ES-I3 (cell line): ENCODE measurements at regions not wholly inside any gene's neighbourhood (a gene's known extent, or its start where the extent isn't known, plus 50 kb on each side); places are given as distances from the start of the nearest gene placed in this dataset.

Experiments
- H3K36me3 ChIP-seq: 2 replicates; pipeline ENCODE4 v1.6.1; 2013; ENCODE audit warnings: mild to moderate bottlenecking, low read length, control low read depth, moderate library complexity; ENCODE audit not compliant: insufficient read depth
- H3K4me1 ChIP-seq: 2 replicates; pipeline ENCODE4 v1.6.1; 2013; ENCODE audit warnings: mild to moderate bottlenecking, control low read depth, low read length; ENCODE audit not compliant: insufficient read depth
- H3K9ac ChIP-seq: 2 replicates; pipeline ENCODE4 v1.6.1; 2013; ENCODE audit warnings: low read depth, mild to moderate bottlenecking, low read length, moderate library complexity
- H3K9me3 ChIP-seq: 2 replicates; pipeline ENCODE4 v1.6.1; 2013; ENCODE audit warnings: mild to moderate bottlenecking, low read length, moderate library complexity; ENCODE audit not compliant: control insufficient read depth, insufficient read depth

DNA sequence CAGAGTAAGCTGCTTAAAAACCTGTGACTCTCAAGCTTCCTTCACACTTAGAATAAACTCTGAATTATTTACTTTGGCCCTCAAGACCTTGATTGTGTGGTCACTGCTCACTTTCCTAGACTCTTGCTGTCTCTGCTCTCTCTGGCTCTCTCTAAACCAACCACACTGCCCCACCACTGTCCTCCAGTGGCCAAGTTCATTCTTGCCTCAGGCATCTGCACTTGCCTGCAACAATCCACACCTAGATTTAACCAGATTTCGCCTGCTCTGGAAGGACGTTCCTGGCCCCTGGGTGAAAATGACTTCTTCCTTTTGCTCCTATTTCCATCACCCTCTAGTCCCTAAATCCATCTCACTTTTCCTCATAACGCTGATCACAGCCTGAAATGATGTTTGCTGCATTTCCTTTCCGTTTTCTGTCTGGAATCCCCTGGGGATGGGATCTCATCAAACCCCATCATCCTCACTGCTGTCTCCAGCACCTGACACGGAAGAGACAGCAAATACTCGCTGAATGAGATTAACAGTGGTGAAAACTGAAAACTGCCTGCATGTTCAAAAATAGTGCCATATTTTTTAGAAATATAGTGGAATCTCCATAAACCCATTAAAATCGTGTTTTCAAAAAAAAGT, 232.6 kb downstream of the UQCRFS1 start:
- Histone ChIP-seq H3K9ac (no peak overlapping the region), H3K4me1 (no peaks in the 10 kb centered on the region), H3K36me3 (no peaks in the 10 kb centered on the region), H3K9me3 (no peaks in the 10 kb centered on the region)

DNA sequence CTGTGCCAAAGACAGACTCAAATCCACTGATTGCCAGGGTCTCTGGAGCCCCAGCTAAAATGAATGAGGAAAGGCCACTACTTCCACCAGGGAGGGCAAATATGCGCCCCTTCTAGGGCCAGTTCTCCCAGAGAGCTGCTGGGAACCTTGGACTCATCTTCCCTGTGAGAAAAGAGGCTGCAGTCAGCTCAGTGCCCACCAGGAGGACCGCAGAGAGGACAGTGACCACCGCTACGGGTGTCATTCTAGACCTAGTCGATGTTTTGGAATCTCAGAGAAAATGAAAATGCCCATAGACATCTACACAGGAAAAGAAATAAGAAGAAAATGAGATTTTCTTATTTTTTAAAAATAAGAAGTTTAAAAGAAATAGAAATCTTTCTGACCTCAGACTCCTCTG, 235.1 kb downstream of the UQCRFS1 start:
- Histone ChIP-seq H3K9me3 (no peaks in the 10 kb centered on the region), H3K36me3 (no peaks in the 10 kb centered on the region), H3K9ac (no peak overlapping the region), H3K4me1 (no peaks in the 10 kb centered on the region)

DNA sequence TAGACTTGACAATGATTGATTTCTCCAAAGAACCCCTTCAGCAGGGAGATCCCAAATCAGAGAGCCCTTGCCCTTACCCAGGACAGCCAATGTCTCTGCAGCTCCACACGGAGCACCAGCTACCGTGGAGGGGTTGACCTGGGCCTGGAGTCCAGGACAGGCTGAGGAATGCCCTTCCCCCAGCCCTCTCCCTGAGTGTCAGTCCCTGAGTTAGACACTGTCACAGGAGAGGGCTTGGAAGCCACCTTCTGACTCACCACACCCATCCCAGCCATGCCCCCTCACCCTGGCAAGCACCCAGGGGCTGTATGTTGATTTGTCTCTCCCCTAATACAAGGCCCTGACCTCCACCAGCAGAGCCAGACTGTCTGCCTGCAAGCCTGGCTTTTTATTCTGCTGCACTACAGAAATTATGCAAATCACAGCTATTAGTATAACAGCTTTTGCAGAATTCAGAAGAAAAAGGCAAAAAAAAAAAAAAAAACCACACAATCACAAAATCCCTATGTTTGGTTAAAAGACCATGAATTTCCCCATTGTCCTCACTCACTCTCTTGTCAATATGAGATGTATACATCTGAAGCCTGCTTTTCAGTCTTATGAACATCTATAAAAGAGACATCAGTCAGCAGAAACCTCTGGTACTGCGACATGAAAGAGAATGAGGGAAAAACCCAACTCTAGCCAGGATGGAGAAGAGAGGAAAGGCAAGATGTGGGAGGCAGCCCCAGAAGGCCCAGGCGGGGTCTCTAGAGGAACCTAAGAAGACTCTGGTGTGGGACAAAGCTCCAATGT, 240.7 kb downstream of the UQCRFS1 start:
- Histone ChIP-seq H3K9me3 (no peaks in the 10 kb centered on the region), H3K36me3 (no peaks in the 10 kb centered on the region)

DNA sequence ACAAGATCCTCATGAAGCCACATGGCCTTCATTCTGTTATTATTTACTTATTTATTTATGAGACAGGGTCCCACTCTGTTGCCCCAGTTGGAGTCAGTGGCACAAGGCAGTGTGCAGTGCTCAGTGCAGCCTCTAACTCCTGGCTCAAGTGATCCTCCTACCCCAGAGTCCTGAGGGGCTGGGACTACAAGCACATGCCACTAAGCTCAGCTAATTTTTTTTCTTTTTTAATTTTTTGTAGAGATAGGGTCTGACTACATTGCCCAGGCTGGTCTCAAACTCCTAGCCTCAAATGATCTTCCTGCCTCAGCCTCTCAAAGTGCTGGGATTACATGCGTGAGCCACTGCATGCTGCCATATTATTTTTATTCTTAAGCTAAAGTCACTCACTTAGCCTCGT, 241.4 kb downstream of the UQCRFS1 start:
- no peaks in the 10 kb centered on the region for H3K36me3 ChIP-seq
- H3K4me1 ChIP-seq = no peaks in the 10 kb centered on the region

More for the DNA sequence above, 240.7 kb downstream of the UQCRFS1 start:
- Histone ChIP-seq H3K4me1 (no peaks in the 10 kb centered on the region), H3K9ac (no peak overlapping the region)

DNA sequence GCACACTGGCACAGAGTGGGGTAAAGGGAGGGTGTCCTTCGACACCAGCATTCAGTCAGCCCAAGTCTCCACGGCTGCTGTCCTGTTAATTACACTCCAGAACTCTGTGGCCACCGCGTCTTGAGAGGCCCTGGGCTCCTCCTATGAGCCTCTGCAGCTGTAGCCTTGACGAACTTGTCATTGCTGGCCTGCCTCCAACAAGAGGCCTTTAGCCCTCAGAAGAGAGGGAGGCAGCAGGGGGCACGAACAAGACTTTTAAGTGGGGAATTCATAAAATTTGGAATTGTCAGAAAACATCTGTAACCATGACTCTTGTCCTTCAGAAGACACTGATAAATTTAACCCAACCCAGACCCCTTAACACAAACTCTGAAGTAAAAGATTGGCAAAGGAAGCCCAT, 241.9 kb downstream of the UQCRFS1 start:
- Histone ChIP-seq H3K4me1 (no peaks in the 10 kb centered on the region), H3K9me3 (no peaks in the 10 kb centered on the region), H3K9ac (no peak overlapping the region), H3K36me3 (no peaks in the 10 kb centered on the region)

More for the DNA sequence above, 241.4 kb downstream of the UQCRFS1 start:
- Histone ChIP-seq H3K9ac (no peak overlapping the region), H3K9me3 (no peaks in the 10 kb centered on the region)

DNA sequence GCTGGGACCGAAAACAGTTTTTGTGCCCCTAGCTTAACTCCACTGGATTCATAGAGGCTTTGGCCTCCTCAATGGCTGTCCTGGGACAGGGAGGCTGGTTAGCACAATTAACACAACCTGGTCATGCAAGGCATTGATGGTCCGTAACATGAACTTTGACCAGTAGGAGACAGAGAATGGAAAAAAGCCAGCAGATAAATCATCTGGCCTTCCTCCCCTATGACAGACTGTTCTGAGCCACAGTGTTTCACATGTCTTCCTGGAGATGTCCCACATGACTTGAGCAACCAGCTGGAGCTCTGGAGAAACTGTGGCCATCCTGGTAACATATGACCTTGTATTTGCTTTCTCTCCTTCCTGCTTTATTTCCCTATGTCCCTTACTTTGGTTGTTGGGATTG, 244.2 kb downstream of the UQCRFS1 start:
- H3K4me1 ChIP-seq = no peaks in the 10 kb centered on the region
- H3K9ac ChIP-seq = no peak overlapping the region
- H3K9me3 ChIP-seq = no peaks in the 10 kb centered on the region
- no peaks in the 10 kb centered on the region for H3K36me3 ChIP-seq

DNA sequence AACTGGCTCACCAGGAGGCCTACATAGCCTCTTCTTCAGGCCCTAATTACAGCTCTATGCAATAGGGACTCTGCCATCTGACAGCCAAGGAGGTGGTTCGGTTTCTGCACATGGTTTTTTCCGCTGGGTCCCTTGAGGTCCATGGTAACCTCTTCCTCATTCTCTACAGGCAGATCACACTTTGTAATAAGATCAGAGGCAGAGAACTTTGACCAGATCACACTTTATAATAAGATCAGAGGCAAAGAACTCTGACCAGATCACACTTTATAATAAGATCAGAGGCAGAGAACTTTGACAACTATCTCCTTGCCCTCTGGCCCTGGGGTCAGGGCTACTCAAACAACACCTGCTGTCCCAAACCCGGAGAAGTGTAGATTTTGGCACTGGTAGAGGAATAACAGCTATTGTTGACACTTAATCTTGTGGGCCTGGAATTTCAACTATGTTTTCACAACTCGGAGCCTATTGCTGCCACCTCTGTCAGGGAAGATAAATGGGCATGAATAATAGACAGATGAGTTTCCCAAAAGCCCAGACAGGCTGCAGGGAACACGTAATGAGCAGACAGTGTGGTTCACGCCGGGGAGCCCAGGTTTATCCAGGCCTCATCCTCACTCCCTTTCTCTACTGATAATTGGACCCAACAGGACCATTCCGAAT, 246.1 kb downstream of the UQCRFS1 start:
- Histone ChIP-seq H3K9me3 (no peaks in the 10 kb centered on the region), H3K36me3 (no peaks in the 10 kb centered on the region), H3K4me1 (no peaks in the 10 kb centered on the region), H3K9ac (no peak overlapping the region)

DNA sequence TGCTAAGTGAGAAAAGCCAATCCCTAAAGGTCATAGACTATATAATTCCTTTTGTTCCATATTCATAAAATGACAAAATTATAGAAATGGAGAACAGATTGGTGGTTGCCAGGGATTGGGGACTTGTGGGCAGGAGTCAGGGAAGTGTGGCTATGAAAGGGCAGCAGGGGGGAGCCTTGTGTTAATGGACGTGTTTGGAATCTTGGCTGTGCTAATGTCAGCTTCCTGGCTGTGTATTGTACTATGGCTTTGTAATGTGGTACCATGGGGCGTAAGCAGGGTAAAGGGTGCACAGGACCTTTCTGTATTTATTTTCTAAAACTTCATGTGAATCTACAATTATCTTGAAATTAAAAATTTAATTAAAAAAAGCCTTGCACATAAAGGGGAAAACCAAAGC, 248.5 kb downstream of the UQCRFS1 start:
- H3K36me3 ChIP-seq = no peaks in the 10 kb centered on the region
- no peaks in the 10 kb centered on the region for H3K9me3 ChIP-seq
- H3K9ac ChIP-seq = no peak overlapping the region
- no peaks in the 10 kb centered on the region for H3K4me1 ChIP-seq

DNA sequence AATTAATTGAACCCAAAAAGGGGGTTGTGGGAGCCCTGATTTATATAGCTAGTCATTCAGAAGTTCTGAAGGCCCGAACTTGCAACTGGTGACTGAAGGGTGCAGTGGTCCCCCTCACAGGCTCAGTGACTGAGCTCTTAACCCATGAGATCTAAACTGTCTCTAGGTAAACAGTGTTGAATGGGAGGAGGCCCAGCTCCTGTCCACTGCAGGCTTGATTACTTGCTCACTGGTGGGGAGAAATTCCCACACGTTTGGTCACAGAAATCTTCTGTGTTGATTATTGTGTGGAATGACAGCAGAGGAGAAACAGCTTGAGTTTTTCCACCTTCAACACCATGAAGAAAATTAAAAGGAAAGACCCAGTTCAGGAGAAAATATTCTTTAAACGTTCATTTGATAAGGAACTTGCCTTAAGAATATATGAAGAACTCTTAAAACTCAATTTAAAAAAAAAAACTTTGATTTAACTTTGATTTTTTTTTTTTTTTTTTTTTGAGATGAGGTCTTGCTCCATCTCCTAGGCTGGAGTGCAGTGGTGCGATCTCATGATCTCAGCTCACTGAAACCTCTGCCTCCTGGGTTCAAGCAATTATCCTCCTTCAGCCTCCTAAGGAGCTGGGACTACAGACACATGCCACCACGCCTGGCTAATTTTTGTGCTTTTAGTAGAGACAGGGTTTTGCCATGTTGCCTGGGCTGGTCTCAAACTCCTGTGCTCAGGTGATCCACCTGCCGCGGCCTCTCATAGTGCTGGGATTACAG, 249.3 kb downstream of the UQCRFS1 start:
- H3K36me3 ChIP-seq = no peaks in the 10 kb centered on the region
- H3K9me3 ChIP-seq = no peaks in the 10 kb centered on the region
- H3K4me1 ChIP-seq = no peaks in the 10 kb centered on the region
- no peak overlapping the region for H3K9ac ChIP-seq

DNA sequence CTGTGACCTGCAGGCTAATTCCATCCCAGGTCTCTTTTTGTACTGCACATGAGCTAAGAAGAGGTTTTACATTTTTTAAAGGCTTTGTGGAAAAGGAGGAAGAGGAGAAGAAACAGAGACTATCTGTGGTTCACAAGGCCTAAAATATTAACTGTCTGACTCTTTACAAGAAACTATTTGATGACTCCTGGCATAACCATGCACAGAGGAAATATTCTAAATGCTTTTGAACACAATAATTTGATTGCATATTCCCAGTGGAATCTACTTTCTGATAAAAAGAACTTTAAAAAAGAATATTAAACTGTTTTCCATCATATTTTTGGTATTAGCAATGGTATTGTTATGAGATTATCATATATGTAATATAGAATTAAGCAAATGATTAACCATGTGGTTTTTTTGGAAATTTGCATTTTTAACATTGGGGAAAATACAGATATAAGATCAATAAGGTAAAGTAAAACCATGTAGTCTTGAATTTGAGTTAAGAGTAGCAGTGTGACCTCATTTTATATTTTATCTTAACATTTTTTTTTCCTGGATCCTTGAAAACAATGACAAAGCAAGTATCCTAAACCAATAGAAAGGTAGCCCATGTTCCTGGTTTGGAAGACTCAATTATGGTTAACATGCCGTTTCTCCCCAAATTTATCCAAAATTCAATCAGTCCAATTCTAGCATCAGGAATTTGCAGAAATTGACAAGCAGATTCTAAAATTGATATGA, 251.0 kb downstream of the UQCRFS1 start:
- Histone ChIP-seq H3K9ac (no peak overlapping the region), H3K9me3 (no peaks in the 10 kb centered on the region), H3K36me3 (no peaks in the 10 kb centered on the region), H3K4me1 (no peaks in the 10 kb centered on the region)

DNA sequence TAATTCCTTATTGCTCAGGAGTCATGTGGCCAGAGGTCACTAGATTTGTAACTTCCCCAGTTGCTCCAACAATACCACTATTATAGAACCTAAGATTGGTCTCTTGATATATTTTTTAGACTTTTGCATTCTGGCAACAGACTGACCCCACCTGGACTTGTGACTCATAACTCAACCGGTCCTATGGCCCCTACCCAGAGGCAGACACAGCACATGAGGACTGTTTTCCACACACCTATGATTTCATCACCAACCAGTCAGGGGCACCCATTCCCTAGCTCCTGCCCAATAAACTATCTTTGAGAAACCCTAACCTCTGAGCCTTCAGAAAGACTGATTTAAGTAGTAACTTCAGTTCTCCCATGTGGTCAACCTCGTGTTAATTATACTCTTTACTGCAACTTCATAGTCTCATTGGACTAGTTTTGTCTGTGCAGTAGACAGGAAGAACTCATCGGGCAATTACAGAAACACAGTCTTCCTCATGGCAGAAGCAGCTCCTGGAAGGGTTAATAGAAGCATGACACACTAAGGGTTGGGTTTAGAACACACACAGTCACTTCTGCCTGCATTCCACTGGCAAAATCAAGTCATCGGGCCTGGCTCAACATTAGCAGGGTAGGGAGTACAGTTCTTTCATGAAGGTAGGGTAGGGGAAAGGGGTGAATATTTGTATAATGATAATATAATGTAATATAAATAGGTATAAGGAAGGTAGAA, 251.8 kb downstream of the UQCRFS1 start:
- Histone ChIP-seq H3K36me3 (no peaks in the 10 kb centered on the region), H3K9me3 (no peaks in the 10 kb centered on the region), H3K9ac (no peak overlapping the region), H3K4me1 (no peaks in the 10 kb centered on the region)

DNA sequence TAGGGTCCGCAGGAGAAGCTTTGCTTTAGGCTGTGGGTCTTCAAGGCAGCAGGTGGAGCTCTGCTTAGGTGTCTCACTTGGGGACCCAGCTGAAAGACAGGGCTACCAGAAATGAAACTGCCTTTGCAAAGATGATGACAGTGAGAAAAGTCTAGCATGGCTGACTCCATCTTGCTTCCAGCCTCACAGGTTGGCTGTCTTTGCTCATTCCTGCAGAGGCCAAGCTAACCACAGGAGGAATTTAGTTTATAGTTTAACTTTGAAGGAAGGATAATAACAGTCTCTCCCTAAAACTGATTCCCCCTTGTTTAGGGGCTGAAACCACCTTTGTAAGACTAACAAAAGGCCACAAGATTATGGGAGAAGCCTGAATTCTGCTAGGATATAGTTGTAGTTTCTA, 252.4 kb downstream of the UQCRFS1 start:
- H3K36me3 ChIP-seq = no peaks in the 10 kb centered on the region
- no peaks in the 10 kb centered on the region for H3K4me1 ChIP-seq
- H3K9me3 ChIP-seq = 0 out of 2 replicates have a peak, but pooled peaks cover 3% of the 10 kb centered on the region
- no peak overlapping the region for H3K9ac ChIP-seq

DNA sequence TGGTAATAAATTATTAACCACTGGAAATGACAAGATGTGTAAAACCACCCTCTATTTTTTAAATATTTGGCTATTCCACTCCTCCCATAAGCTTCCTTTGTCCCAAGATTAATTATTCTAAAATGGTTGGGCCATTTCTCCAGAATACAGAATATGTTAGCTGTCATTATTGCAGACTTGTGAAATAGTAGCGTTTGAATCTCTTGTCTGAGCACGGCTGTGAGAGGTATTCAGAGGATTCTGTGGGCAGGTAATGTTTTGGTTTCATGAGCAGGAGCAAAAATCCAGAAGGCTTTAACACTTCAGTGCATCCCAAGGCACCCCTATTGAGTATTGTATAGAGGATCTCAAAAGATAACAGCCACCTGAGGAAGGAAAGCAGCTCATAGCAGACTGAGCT, 256.0 kb downstream of the UQCRFS1 start:
- Histone ChIP-seq H3K36me3 (no peaks in the 10 kb centered on the region), H3K9ac (no peak overlapping the region), H3K9me3 (0 out of 2 replicates have a peak, but pooled peaks cover 3% of the 10 kb centered on the region), H3K4me1 (no peaks in the 10 kb centered on the region)
